SKM-1 treated with dmso at 0.1 percent for 144 hours (cell line): ENCODE measurements at regions not wholly inside any gene's neighbourhood (a gene's known extent, or its start where the extent isn't known, plus 50 kb on each side); places are given as distances from the start of the nearest gene placed in this dataset.

ENCODE experiments used
- DNase-seq: peaks from one replicate; lab custom pipeline; 2025; ENCODE audit not compliant: unreplicated experiment; lab: John Stamatoyannopoulos, UW

GRCh38 chrX:109926743-109927662 is 75.9 kb upstream of the TMEM164 start:
- no peak for DNase-seq

GRCh38 chrX:109927663-109928273 is 75.1 kb upstream of the TMEM164 start:
- DNase-seq: no peak

GRCh38 chrX:109928596-109929335 is 74.1 kb upstream of the TMEM164 start:
- no peak for DNase-seq

GRCh38 chrX:109931677-109932076 is 71.2 kb upstream of the TMEM164 start:
- DNase-seq: no peak

- DNase-seq: no peak
Measured at GRCh38 chrX:109934434-109934833, 68.5 kb upstream of the TMEM164 start.

- DNase-seq: no peak
Measured at GRCh38 chrX:109934935-109935334, 68.0 kb upstream of the TMEM164 start.

GRCh38 chrX:109936114-109936513 is 66.8 kb upstream of the TMEM164 start:
- no peak for DNase-seq

- no peak for DNase-seq
Measured at GRCh38 chrX:109936598-109936997, 66.3 kb upstream of the TMEM164 start.

- DNase-seq: no peak
Measured at GRCh38 chrX:109939498-109939897, 63.4 kb upstream of the TMEM164 start.

- DNase-seq: no peak
Measured at GRCh38 chrX:109940411-109940810, 62.5 kb upstream of the TMEM164 start.

GRCh38 chrX:109943092-109943739 is 59.7 kb upstream of the TMEM164 start:
- DNase-seq: no peak

GRCh38 chrX:109943740-109944092 is 59.2 kb upstream of the TMEM164 start:
- DNase-seq: no peak

- DNase-seq: no peak
Measured at GRCh38 chrX:109952050-109952449, 50.9 kb upstream of the TMEM164 start.

- no peak for DNase-seq
Measured at GRCh38 chrX:109952985-109953905, 49.7 kb upstream of the TMEM164 start.
